Activated CD4-positive, alpha-beta T cell treated with anti-CD3 and anti-CD28 coated beads, Interleukin-2, amount 50 U/mL, for 16 hours (primary cell): ENCODE measurements at regions not wholly inside any gene's neighbourhood (a gene's known extent, or its start where the extent isn't known, plus 50 kb on each side); places are given as distances from the start of the nearest gene placed in this dataset.

Experiments used
- DNase-seq: peaks from one replicate; pipeline ENCODE4 v3.0.0-alpha.2; 2020

- DNase-seq = no peak
Observed at GRCh38 chr14:29140016-29140415, 373.4 kb downstream of the FOXG1 start.

GRCh38 chr14:29144621-29145020 is 378.0 kb downstream of the FOXG1 start:
- no peak for DNase-seq

GRCh38 chr14:29148221-29148620 is 381.6 kb downstream of the FOXG1 start:
- no peak for DNase-seq

GRCh38 chr14:29149798-29150197 is 383.2 kb downstream of the FOXG1 start:
- no peak for DNase-seq

- DNase-seq = no peak
Observed at GRCh38 chr14:29150659-29151058, 384.1 kb downstream of the FOXG1 start.

- no peak for DNase-seq
Observed at GRCh38 chr14:29156096-29156495, 389.5 kb downstream of the FOXG1 start.

- no peak for DNase-seq
Observed at GRCh38 chr14:29161593-29161992, 395.0 kb downstream of the FOXG1 start.

GRCh38 chr14:29163109-29163508 is 396.5 kb downstream of the FOXG1 start:
- no peak for DNase-seq

- DNase-seq = no peak
Observed at GRCh38 chr14:29165431-29165830, 398.8 kb downstream of the FOXG1 start.

- no peak for DNase-seq
Observed at GRCh38 chr14:29166507-29166906, 399.9 kb downstream of the FOXG1 start.

- no peak for DNase-seq
Observed at GRCh38 chr14:29168149-29168548, 401.6 kb downstream of the FOXG1 start.

GRCh38 chr14:29169408-29169807 is 402.8 kb downstream of the FOXG1 start:
- DNase-seq = no peak

- no peak for DNase-seq
Observed at GRCh38 chr14:29175706-29176105, 409.1 kb downstream of the FOXG1 start.

GRCh38 chr14:29176876-29177275 is 410.3 kb downstream of the FOXG1 start:
- DNase-seq = no peak

- no peak for DNase-seq
Observed at GRCh38 chr14:29178971-29179370, 412.4 kb downstream of the FOXG1 start.

- DNase-seq = no peak
Observed at GRCh38 chr14:29191092-29191491, 424.5 kb downstream of the FOXG1 start.

- DNase-seq = no peak
Observed at GRCh38 chr14:29197557-29197956, 431.0 kb downstream of the FOXG1 start.

GRCh38 chr14:29205658-29206057 is 439.1 kb downstream of the FOXG1 start:
- DNase-seq = no peak

- DNase-seq = no peak
Observed at GRCh38 chr14:29215853-29216252, 449.3 kb downstream of the FOXG1 start.

- no peak for DNase-seq
Observed at GRCh38 chr14:29216268-29217232, 450.0 kb downstream of the FOXG1 start.

- no peak for DNase-seq
Observed at GRCh38 chr14:29217813-29218450, 451.3 kb downstream of the FOXG1 start.

- DNase-seq = no peak
Observed at GRCh38 chr14:29220072-29220471, 453.5 kb downstream of the FOXG1 start.

- DNase-seq = no peak
Observed at GRCh38 chr14:29220566-29220965, 454.0 kb downstream of the FOXG1 start.

- DNase-seq = no peak
Observed at GRCh38 chr14:29222006-29222405, 455.4 kb downstream of the FOXG1 start.
